PC-9 (cell line): ENCODE measurements at regions not wholly inside any gene's neighbourhood (a gene's known extent, or its start where the extent isn't known, plus 50 kb on each side); places are given as distances from the start of the nearest gene placed in this dataset.

Experiments used
- BruUV-seq: library from RNA; stranded (reverse); fragments of 400-500 nt; replicated peaks from 2 replicates; lab custom pipeline; 2021; lab: Mats Ljungman, UMichigan
- CTCF ChIA-PET: fragments of 300-600 bp; sonication (Branson Sonifier 250); formaldehyde crosslinking; loops from one replicate; lab custom pipeline; 2022; ENCODE audit warnings: antibody characterized with exemption; lab: Charles Lee
- POLR2A ChIA-PET: fragments of 300-600 bp; sonication (Branson Sonifier 250); formaldehyde crosslinking; loops from one replicate; lab custom pipeline; 2022; ENCODE audit warnings: antibody characterized with exemption; ENCODE audit not compliant: unreplicated experiment; lab: Charles Lee
- DNase-seq, 2 experiments: peaks; one replicate each; pipeline versions ENCODE4 v3.0.0 to v3.0.0-alpha.2; 2015 to 2022; ENCODE audit warnings: mixed read lengths in 1 of 2
- H2AFZ ChIP-seq: fragments of 200-600 bp; sonication (generic); 2 replicates; pipeline ENCODE4 v1.8.1; 2017; ENCODE audit warnings: antibody characterized with exemption
- H3F3A ChIP-seq: fragments of 200-600 bp; sonication (generic); 2 replicates; pipeline ENCODE4 v1.8.1; 2017; ENCODE audit warnings: antibody characterized with exemption, mild to moderate bottlenecking, low read depth; ENCODE audit not compliant: insufficient read depth
- H3K27ac ChIP-seq: fragments of 200-600 bp; sonication (generic); 2 replicates; pipeline ENCODE4 v1.6.1; 2016; ENCODE audit warnings: mixed run types
- H3K27me3 ChIP-seq: fragments of 200-600 bp; sonication (generic); 2 replicates; pipeline ENCODE4 v1.6.1; 2016; ENCODE audit warnings: low read depth, mixed run types; ENCODE audit not compliant: insufficient read depth
- H3K36me3 ChIP-seq: fragments of 200-600 bp; sonication (generic); 2 replicates; pipeline ENCODE4 v1.6.1; 2016; ENCODE audit warnings: low read depth, mixed run types
- H3K4me1 ChIP-seq: fragments of 200-600 bp; sonication (generic); replicated peaks from 2 replicates; pipeline ENCODE4 v1.6.1; 2016; ENCODE audit warnings: mixed run types; ENCODE audit not compliant: insufficient read depth
- H3K4me2 ChIP-seq: fragments of 200-600 bp; sonication (generic); 2 replicates; pipeline ENCODE4 v1.6.1; 2017; ENCODE audit warnings: mixed run types
- H3K4me3 ChIP-seq: fragments of 200-600 bp; sonication (generic); 2 replicates; pipeline ENCODE4 v1.6.1; 2016; ENCODE audit warnings: mixed run types
- H3K79me2 ChIP-seq: fragments of 200-600 bp; sonication (generic); 2 replicates; pipeline ENCODE4 v1.6.1; 2017; ENCODE audit warnings: low read depth, mixed run types
- H3K9me2 ChIP-seq: fragments of 200-600 bp; sonication (generic); 2 replicates; pipeline ENCODE4 v1.8.1; 2017; ENCODE audit warnings: mild to moderate bottlenecking; ENCODE audit not compliant: insufficient read depth
- H3K9me3 ChIP-seq: fragments of 200-600 bp; sonication (generic); 2 replicates; pipeline ENCODE4 v1.8.1; 2016; ENCODE audit warnings: low read depth; ENCODE audit not compliant: insufficient read depth
- H4K20me1 ChIP-seq: fragments of 200-600 bp; sonication (generic); 2 replicates; pipeline ENCODE4 v1.8.1; 2017; ENCODE audit not compliant: insufficient read depth
- EZH2 ChIP-seq: fragments of 200-600 bp; sonication (generic); IDR thresholded peaks from 2 replicates; pipeline ENCODE4 v1.8.0; 2017; ENCODE audit warnings: antibody characterized with exemption, low read depth
- intact Hi-C: fragments of 100-400 bp; cut with micrococcal nuclease; formaldehyde crosslinking; loops from one replicate; pipeline ENCODE4 v1.10.0; 2022; ENCODE audit not compliant: unreplicated experiment
- TF ChIP-seq, protein P1 (sequence below): fragments of 200-600 bp; sonication (generic); conservative IDR thresholded peaks from 2 replicates; pipeline ENCODE4 v1.6.1; 2017; ENCODE audit warnings: mixed run types, antibody characterized with exemption, mild to moderate bottlenecking, moderate library complexity

GRCh38 chr6:125469915-125470314 lies 168.1 kb upstream of the HDDC2 start:
- DNase-seq = no peak
- Histone ChIP-seq H2AFZ (no peak overlapping the region), H3K4me2 (no peak overlapping the region), H3K4me3 (no peak overlapping the region), H3K79me2 (no peaks in the 10 kb centered on the region), H3K27ac (no peak overlapping the region), H3K9me3 (no peaks in the 10 kb centered on the region; the same call in 1 of the 2 replicates), H3K4me1 (no peaks in the 10 kb centered on the region), H3K9me2 (no peaks in the 10 kb centered on the region), H3F3A (no peaks in the 10 kb centered on the region), H3K27me3 (no peaks in the 10 kb centered on the region), H4K20me1 (no peaks in the 10 kb centered on the region), H3K36me3 (no peaks in the 10 kb centered on the region)
- POLR2A ChIA-PET = no interaction called here
- TF ChIP-seq EZH2 = no peak
- TF ChIP-seq, protein P1, sequence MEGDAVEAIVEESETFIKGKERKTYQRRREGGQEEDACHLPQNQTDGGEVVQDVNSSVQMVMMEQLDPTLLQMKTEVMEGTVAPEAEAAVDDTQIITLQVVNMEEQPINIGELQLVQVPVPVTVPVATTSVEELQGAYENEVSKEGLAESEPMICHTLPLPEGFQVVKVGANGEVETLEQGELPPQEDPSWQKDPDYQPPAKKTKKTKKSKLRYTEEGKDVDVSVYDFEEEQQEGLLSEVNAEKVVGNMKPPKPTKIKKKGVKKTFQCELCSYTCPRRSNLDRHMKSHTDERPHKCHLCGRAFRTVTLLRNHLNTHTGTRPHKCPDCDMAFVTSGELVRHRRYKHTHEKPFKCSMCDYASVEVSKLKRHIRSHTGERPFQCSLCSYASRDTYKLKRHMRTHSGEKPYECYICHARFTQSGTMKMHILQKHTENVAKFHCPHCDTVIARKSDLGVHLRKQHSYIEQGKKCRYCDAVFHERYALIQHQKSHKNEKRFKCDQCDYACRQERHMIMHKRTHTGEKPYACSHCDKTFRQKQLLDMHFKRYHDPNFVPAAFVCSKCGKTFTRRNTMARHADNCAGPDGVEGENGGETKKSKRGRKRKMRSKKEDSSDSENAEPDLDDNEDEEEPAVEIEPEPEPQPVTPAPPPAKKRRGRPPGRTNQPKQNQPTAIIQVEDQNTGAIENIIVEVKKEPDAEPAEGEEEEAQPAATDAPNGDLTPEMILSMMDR = no peak
- BruUV-seq = no TSS peak
- CTCF ChIA-PET = no interaction called here
- intact Hi-C loops = no loop called here

DNA sequence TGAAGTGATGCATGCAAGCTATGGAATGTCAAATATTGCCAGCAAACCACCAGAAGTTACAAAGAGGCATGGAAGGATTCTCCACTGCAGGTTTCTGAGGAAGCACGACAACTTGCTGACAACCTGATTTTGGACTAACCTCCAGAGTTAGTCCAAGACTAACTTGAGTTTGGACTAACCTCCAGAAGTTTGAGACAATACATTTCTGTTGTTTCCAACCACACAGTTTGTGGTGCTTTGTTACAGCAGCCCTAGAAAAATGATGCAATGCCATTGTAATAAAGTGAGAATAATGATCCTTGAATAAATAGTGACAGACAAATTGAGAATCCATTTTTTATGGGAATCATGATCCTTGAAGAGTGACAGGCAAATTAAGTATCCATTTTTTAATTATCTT lies 169.9 kb upstream of the HDDC2 start:
- no peak overlapping the region for H3K4me2 ChIP-seq
- H3K36me3 ChIP-seq = no peaks in the 10 kb centered on the region
- H3K9me2 ChIP-seq = no peaks in the 10 kb centered on the region
- H3K9me3 ChIP-seq = no peaks in the 10 kb centered on the region; the same call in 1 of the 2 replicates
- H4K20me1 ChIP-seq = no peaks in the 10 kb centered on the region
- DNase-seq = no peak
- H3K4me3 ChIP-seq = no peak overlapping the region
- no peak overlapping the region for H2AFZ ChIP-seq
- TF ChIP-seq, protein P1 = no peak
- no peak for TF ChIP-seq EZH2
- no peak overlapping the region for H3K27ac ChIP-seq
- ChIA-PET POLR2A (no interaction called here), CTCF (no interaction called here)
- H3K79me2 ChIP-seq = no peaks in the 10 kb centered on the region
- intact Hi-C loops = no loop called here
- BruUV-seq = no TSS peak
- H3K27me3 ChIP-seq = no peaks in the 10 kb centered on the region
- no peaks in the 10 kb centered on the region for H3F3A ChIP-seq
- no peaks in the 10 kb centered on the region for H3K4me1 ChIP-seq

- Histone ChIP-seq H3K36me3 (no peaks in the 10 kb centered on the region), H3K9me3 (no peaks in the 10 kb centered on the region), H3K9me2 (no peaks in the 10 kb centered on the region), H4K20me1 (no peaks in the 10 kb centered on the region), H2AFZ (no peak overlapping the region), H3K27me3 (no peaks in the 10 kb centered on the region), H3K4me1 (no peaks in the 10 kb centered on the region), H3K4me3 (no peak overlapping the region), H3F3A (no peaks in the 10 kb centered on the region), H3K4me2 (no peak overlapping the region), H3K79me2 (no peaks in the 10 kb centered on the region), H3K27ac (no peak overlapping the region)
- TF ChIP-seq, protein P1 = no peak
- ChIA-PET CTCF (no interaction called here), POLR2A (no interaction called here)
- DNase-seq = no peak
- no TSS peak for BruUV-seq
- intact Hi-C loops = no loop called here
These were observed 172.3 kb upstream of the HDDC2 start for GRCh38 chr6:125474061-125474460.
